Psoas muscle (tissue), 7 donors: ENCODE measurements at regions not wholly inside any gene's neighbourhood (a gene's known extent, or its start where the extent isn't known, plus 50 kb on each side); places are given as distances from the start of the nearest gene placed in this dataset.
A peak's percentile ranks its signal among the peaks of the same experiment; 100 is the strongest.

Experiments
- ATAC-seq, 4 donors: fragments of 200-7000 bp; cut with Tn5 transposase; one replicate each; pipeline ENCODE4 v1.9.1; 2020; ENCODE audit warnings: moderate library complexity in 3 of 4, mild to moderate bottlenecking in 2 of 4
- DNase-seq, 2 donors: peaks; one replicate each; pipeline ENCODE4 v3.0.0-alpha.2; 2020
- H3K27ac ChIP-seq: fragments of 200-600 bp; one replicate; pipeline ENCODE4 v1.8.0; 2022
- H3K27me3 ChIP-seq, 3 donors: fragments of 200-600 bp in 1 of 3; one replicate each; pipeline versions ENCODE4 v1.6.1 to v1.8.0; 2013 to 2022; ENCODE audit warnings: low read length in 2 of 3, mild to moderate bottlenecking in 2 of 3, moderate library complexity in 1 of 3; ENCODE audit not compliant: insufficient read depth in 3 of 3
- H3K36me3 ChIP-seq, 2 donors: fragments of 200-600 bp in 1 of 2; one replicate each; pipeline versions ENCODE4 v1.6.1 to v1.8.0; 2013 to 2022; ENCODE audit warnings: low read depth in 1 of 2, mild to moderate bottlenecking in 1 of 2, moderate library complexity in 1 of 2; ENCODE audit not compliant: insufficient read depth in 1 of 2
- H3K4me1 ChIP-seq: fragments of 200-600 bp; one replicate; pipeline ENCODE4 v1.8.0; 2022
- H3K4me3 ChIP-seq: fragments of 200-600 bp; one replicate; pipeline ENCODE4 v1.8.0; 2022; ENCODE audit warnings: mild to moderate bottlenecking
- H3K9me3 ChIP-seq: fragments of 200-600 bp; one replicate; pipeline ENCODE4 v1.8.0; 2022
- CTCF ChIP-seq: fragments of 200-600 bp; IDR thresholded peaks from one replicate; pipeline ENCODE4 v1.8.0; 2022; ENCODE audit warnings: antibody characterized with exemption
- WGBS, 3 donors: extraction: QIAGEN DNeasy Blood & Tissue Kit; methylation state at CpG; one replicate each; pipeline versions ENCODE4 v1.1.6 to v1.1.7; 2013; 5-methylcytosine and 5-hydroxymethylcytosine counted together
- intact Hi-C, 2 donors: fragments of 100-400 bp; cut with DNase I; formaldehyde crosslinking; loops; one replicate each; pipeline versions ENCODE4 v1.11.0 to v1.14.2; 2022
- donor health status: healthy with polysubstance abuse.
- donor health status: DM: no; HTN: no; CAD: no; lungs with moderate emphysema.
- donor health status: Bipolar disorder and iron deficiency.
- donor health status: healthy.
- donor health status: DM: yes; HTN: yes; CAD: no.
- donor health status: DM: no; HTN: no; CAD: no.
- donor health status: DM: yes; HTN: yes; CAD: no.

DNA sequence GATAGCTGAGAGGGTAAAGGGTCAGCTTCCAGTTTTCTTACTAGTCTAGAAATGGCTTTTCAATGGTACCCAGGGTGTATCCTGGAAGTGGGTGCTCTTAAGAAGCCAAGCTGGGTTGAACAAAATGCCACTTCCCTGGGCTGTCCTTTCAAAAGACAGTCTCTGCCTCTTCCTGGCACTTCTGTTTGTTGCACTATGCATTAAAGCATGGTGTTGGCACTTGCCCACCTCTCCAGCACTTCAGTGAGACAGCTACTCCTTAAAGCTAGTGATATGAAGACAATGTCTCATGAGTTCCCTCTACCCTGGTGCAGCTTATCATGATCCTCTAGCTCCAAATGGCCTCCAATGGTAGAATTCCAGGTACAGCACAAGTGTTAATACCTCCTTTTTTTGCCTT lies 74.3 kb upstream of the IGFBP5 start:
- H3K9me3 ChIP-seq, result no peaks in the 10 kb centered on the region
- no peaks in the 10 kb centered on the region for H3K27me3 ChIP-seq
- no peak for TF ChIP-seq CTCF
- H3K27ac ChIP-seq, result no peak overlapping the region
- DNase-seq (no peak), ATAC-seq (no peak)
- no peak overlapping the region for H3K4me3 ChIP-seq
- H3K36me3 ChIP-seq, result no peaks in the 10 kb centered on the region
- intact Hi-C loops, result loop anchor here in 1 of 2 donors (5.0 kb wide), 1 partner anchor 67 kb away; no protein-coding TSS in a partner anchor
- peaks cover 17% of the 10 kb centered on the region for H3K4me1 ChIP-seq

- 90 to 94% (median 91%) methylated on average over 3 of the region's 3 CpGs for WGBS, 3 donors
- TF ChIP-seq CTCF, result no peak
- H3K4me3 ChIP-seq, result no peak overlapping the region
- no peaks in the 10 kb centered on the region for H3K9me3 ChIP-seq
- no peak overlapping the region for H3K27ac ChIP-seq
- H3K27me3 ChIP-seq, result no peaks in the 10 kb centered on the region
- peaks cover 10% of the 10 kb centered on the region for H3K4me1 ChIP-seq
- ATAC-seq (no peak), DNase-seq (no peak)
- H3K36me3 ChIP-seq, result no peaks in the 10 kb centered on the region
- intact Hi-C loops, result no loop called here
Observed at GRCh38 chr2:216768908-216769411, 73.6 kb upstream of the IGFBP5 start.

- no peak for TF ChIP-seq CTCF
- no peaks in the 10 kb centered on the region for H3K36me3 ChIP-seq
- 42 to 57% (median 52%) methylated on average over 11 of the region's 11 CpGs for WGBS, 3 donors
- no peak overlapping the region for H3K27ac ChIP-seq
- H3K4me1 ChIP-seq, result no peaks in the 10 kb centered on the region
- H3K9me3 ChIP-seq, result no peaks in the 10 kb centered on the region
- H3K27me3 ChIP-seq, result no peaks in the 10 kb centered on the region
- ATAC-seq (peak in 2 of 4 donors; percentile 50 to 60), DNase-seq (no peak)
- H3K4me3 ChIP-seq, result no peak overlapping the region
- intact Hi-C loops, result no loop called here
Observed at GRCh38 chr2:216765761-216766262, 70.5 kb upstream of the IGFBP5 start.

DNA sequence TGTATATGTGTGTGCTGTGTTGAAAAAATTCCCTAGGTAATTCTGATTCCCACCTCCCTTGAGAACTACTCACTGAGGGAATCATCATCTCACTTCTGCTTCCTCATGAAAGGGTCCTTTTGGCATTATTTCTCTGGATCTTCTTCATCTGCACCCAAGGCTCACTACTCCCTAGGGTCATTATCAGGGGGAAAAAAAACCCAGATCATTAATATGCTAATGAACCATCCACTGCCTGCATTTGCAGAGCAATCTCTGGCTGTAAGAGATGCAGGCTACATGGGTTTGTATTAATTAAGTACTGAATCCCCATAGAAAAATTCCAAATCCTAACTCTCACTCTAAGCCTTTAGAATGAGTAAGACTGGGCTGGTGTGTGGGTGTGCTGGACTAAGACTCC lies 68.0 kb upstream of the IGFBP5 start:
- H3K4me1 ChIP-seq, result no peaks in the 10 kb centered on the region
- DNase-seq (no peak), ATAC-seq (no peak)
- no peaks in the 10 kb centered on the region for H3K9me3 ChIP-seq
- H3K27ac ChIP-seq, result no peak overlapping the region
- no peak overlapping the region for H3K4me3 ChIP-seq
- no peak for TF ChIP-seq CTCF
- H3K27me3 ChIP-seq, result no peaks in the 10 kb centered on the region
- intact Hi-C loops, result no loop called here
- no peaks in the 10 kb centered on the region for H3K36me3 ChIP-seq

- TF ChIP-seq CTCF, result no peak
- Histone ChIP-seq H3K27me3 (no peaks in the 10 kb centered on the region), H3K36me3 (no peaks in the 10 kb centered on the region), H3K4me3 (no peak overlapping the region), H3K27ac (no peak overlapping the region), H3K9me3 (no peaks in the 10 kb centered on the region), H3K4me1 (peaks cover 1% of the 10 kb centered on the region)
- intact Hi-C loops, result no loop called here
- no peak for DNase-seq
- 83 to 93% (median 93%) methylated on average over 3 of the region's 3 CpGs for WGBS, 3 donors
- ATAC-seq, result no peak
Observed at GRCh38 chr2:216761809-216762208, 66.5 kb upstream of the IGFBP5 start.
